Mucosa of descending colon (tissue), 3 donors: ENCODE measurements at regions not wholly inside any gene's neighbourhood (a gene's known extent, or its start where the extent isn't known, plus 50 kb on each side); places are given as distances from the start of the nearest gene placed in this dataset.

ENCODE experiments used
- ATAC-seq: fragments of 200-7000 bp; cut with Tn5 transposase; one replicate; pipeline ENCODE4 v1.9.1; 2020; ENCODE audit warnings: mild to moderate bottlenecking, moderate library complexity
- DNase-seq, 3 donors: peaks; one replicate each; pipeline ENCODE4 v3.0.0-alpha.2; 2020
- H3K36me3 ChIP-seq: fragments of 200-600 bp; one replicate; pipeline ENCODE4 v1.8.0; 2021; ENCODE audit warnings: low read depth, mild to moderate bottlenecking
- H3K4me1 ChIP-seq: fragments of 200-600 bp; one replicate; pipeline ENCODE4 v1.8.0; 2021; ENCODE audit warnings: low read depth, mild to moderate bottlenecking
- H3K4me3 ChIP-seq: fragments of 200-600 bp; one replicate; pipeline ENCODE4 v1.8.0; 2021; ENCODE audit warnings: mild to moderate bottlenecking
- H3K9me3 ChIP-seq: fragments of 200-600 bp; one replicate; pipeline ENCODE4 v1.8.0; 2021; ENCODE audit warnings: mild to moderate bottlenecking
- intact Hi-C, 2 donors: fragments of 100-400 bp; cut with DNase I in 1 of 2; cut with micrococcal nuclease in 1 of 2; formaldehyde crosslinking; loops; one replicate each; pipeline versions ENCODE4 v1.11.0 to v1.11.1; 2022; cut with DNase I, micrococcal nuclease
- TF ChIP-seq, protein P1 (sequence below): fragments of 200-600 bp; IDR thresholded peaks from one replicate; pipeline ENCODE4 v1.8.0; 2022; ENCODE audit warnings: antibody characterized with exemption, mild to moderate bottlenecking
- donor health status: DM: no; HTN: no; CAD: no; lungs with moderate emphysema.
- donor health status: DM: no; HTN: no; CAD: no.
- donor health status: DM: no; HTN: yes; CAD: no.

DNA sequence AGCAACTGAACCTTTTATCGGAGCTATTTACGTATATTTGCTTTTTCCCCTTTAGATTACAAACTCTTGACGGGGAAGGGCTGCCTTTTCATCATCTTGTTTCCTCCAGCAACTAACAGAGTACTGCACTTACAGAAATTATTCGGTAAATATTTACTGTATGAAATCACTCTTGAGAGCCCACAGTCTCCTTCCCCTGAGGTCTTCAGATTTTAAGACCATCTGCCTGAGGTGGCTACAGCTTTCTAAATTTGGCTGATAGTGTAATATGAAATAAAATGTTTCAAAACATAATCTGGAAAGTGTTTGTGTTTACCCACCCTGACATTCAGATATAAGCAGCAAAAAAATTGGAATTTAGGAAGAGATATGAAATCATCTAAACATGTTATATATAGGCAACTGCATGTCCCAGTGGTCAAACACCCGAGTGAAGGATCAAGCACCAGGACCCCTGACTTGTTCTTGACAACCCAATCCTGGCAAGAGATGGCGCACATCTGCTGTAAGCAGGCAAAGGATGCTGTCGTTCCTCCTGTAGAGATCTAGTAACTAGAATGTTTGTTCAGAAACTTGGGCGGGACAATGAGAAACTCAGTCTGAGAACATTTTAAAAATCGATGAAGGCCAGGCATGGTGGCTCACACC, 60.9 kb downstream of the SIPA1L2 start:
- intact Hi-C loops, result no loop called here
- ATAC-seq, result no peak

DNA sequence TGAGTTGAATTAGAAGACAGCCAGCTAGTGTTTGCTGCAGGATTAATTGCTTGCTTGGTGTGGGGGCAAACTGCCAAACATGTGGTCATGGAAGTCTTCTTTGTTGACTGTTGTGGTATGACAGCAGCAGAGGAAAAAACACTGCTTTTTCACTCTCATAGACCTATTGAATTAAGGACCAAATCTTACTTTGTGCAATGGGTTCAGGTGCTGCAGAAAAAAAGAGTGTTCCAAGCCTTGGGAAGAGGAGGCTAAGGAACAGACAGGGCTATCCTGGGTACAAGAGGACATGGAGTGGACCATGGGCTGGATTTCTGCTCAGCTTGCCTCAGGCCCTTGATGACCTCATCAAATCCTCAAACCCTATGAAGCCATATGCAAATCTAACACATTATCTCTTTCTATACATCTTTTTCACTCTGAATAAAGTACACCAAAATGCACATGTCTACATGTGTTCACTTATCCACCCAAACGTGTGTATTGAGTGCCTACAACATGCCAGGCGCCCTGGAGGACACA, 61.5 kb downstream of the SIPA1L2 start:
- intact Hi-C loops, result no loop called here
- TF ChIP-seq, protein P1, sequence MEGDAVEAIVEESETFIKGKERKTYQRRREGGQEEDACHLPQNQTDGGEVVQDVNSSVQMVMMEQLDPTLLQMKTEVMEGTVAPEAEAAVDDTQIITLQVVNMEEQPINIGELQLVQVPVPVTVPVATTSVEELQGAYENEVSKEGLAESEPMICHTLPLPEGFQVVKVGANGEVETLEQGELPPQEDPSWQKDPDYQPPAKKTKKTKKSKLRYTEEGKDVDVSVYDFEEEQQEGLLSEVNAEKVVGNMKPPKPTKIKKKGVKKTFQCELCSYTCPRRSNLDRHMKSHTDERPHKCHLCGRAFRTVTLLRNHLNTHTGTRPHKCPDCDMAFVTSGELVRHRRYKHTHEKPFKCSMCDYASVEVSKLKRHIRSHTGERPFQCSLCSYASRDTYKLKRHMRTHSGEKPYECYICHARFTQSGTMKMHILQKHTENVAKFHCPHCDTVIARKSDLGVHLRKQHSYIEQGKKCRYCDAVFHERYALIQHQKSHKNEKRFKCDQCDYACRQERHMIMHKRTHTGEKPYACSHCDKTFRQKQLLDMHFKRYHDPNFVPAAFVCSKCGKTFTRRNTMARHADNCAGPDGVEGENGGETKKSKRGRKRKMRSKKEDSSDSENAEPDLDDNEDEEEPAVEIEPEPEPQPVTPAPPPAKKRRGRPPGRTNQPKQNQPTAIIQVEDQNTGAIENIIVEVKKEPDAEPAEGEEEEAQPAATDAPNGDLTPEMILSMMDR, result no peak

More for the DNA sequence above, 60.9 kb downstream of the SIPA1L2 start:
- DNase-seq, result no peak
- Histone ChIP-seq H3K4me1 (no peaks in the 10 kb centered on the region), H3K9me3 (no peaks in the 10 kb centered on the region), H3K36me3 (no peaks in the 10 kb centered on the region), H3K4me3 (no peak overlapping the region)
- TF ChIP-seq, protein P1, result no peak

DNA sequence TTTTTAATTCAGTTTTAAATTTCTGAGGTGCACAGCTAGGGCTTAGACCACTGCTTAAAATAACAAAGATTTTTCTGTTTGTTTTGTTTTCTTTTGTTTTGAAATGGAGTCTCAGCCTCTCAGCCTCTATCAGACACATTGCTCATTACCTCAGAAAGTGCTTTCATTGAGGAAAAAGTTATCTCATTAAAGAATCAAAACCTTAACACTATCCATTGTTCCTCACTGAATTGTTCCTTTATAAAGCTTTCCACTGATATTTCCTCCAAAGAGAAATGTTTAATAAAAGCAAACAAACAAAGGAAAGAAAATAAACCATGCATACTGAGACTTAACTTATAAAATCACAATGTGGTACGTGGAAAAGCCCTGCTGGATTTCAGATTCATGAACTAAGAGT, 63.8 kb downstream of the SIPA1L2 start:
- Histone ChIP-seq H3K4me1 (no peaks in the 10 kb centered on the region), H3K4me3 (no peak overlapping the region), H3K9me3 (no peaks in the 10 kb centered on the region), H3K36me3 (no peaks in the 10 kb centered on the region)
- ATAC-seq (no peak), DNase-seq (no peak)
- TF ChIP-seq, protein P1, result no peak
- intact Hi-C loops, result no loop called here

More for the DNA sequence above, 61.5 kb downstream of the SIPA1L2 start:
- DNase-seq (no peak), ATAC-seq (no peak)
- Histone ChIP-seq H3K9me3 (no peaks in the 10 kb centered on the region), H3K4me3 (no peak overlapping the region), H3K4me1 (no peaks in the 10 kb centered on the region), H3K36me3 (no peaks in the 10 kb centered on the region)

DNA sequence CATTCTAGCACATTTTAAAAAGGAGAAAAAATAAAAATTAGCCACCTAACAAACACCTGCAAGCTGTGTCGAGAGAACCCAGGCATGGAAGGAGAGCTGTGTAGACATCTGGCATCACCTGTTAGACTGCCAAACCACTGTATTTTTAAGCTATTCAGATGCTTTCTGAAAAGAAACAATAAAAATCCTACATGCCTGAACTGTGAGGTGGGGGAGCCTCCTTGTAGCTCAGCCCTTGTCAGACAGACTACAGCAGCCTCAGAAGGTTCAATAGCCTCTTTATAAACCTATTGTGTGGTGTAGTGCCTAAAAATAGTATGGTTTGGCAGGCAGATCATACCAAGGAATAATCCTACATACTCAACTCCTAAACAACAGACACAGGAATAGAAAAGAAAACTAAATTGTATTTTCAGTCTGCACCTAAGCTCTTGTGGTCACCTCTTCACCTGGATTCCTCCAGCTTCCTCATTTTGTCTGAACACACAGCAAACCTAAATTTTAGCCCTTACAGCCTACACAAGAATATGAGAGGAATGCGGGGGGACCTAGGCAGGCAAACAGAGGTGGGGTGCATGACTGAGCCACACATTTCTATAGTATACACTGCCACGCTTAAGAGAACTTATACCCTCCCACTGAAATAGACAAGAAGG, 67.0 kb downstream of the SIPA1L2 start:
- no peaks in the 10 kb centered on the region for H3K9me3 ChIP-seq
- no peak overlapping the region for H3K4me3 ChIP-seq
- intact Hi-C loops, result no loop called here
- H3K36me3 ChIP-seq, result no peaks in the 10 kb centered on the region
- peaks cover 5% of the 10 kb centered on the region for H3K4me1 ChIP-seq
- DNase-seq (no peak), ATAC-seq (no peak)
- TF ChIP-seq, protein P1, result no peak

DNA sequence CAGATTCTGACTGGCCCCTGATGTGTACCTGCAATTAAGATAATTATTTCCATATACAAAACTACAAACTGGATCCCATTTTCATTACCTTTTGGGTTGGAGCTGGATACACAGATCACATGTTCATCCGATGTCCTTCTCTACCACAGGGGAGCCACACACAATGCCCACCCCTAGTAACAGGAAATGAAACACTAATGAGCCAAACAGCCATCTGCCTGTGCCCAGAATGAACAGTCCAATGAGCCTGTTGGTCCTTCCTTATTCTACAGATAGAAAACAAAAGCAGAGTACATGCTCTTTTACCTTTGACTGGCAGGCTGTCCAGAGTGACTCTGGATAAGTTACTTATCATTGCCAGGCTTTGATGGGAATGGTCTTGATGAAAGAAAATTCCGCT, 68.6 kb downstream of the SIPA1L2 start:
- Histone ChIP-seq H3K4me3 (no peak overlapping the region), H3K36me3 (no peaks in the 10 kb centered on the region), H3K4me1 (peaks cover 15% of the 10 kb centered on the region), H3K9me3 (no peaks in the 10 kb centered on the region)
- intact Hi-C loops, result no loop called here
- DNase-seq (no peak), ATAC-seq (no peak)
- TF ChIP-seq, protein P1, result no peak
